Pancreas (tissue), 10 donors: ENCODE measurements at regions not wholly inside any gene's neighbourhood (a gene's known extent, or its start where the extent isn't known, plus 50 kb on each side); places are given as distances from the start of the nearest gene placed in this dataset.

Experiments used
- ATAC-seq, 4 donors: fragments of 200-7000 bp; cut with Tn5 transposase; one replicate each; pipeline versions ENCODE4 v1.8.0 to v1.9.1; 2020; ENCODE audit warnings: mild to moderate bottlenecking in 4 of 4, moderate library complexity in 4 of 4
- DNase-seq, 6 donors: peaks; one replicate each; pipeline ENCODE4 v3.0.0-alpha.2; 2020
- FAIRE-seq: peaks from 2 replicates; lab custom pipeline; 2012; peaks lifted over from hg19 to GRCh38; lab: Jason Lieb, UNC
- H3K27ac ChIP-seq, 4 donors: fragments of 200-600 bp; sonication (generic); 1 replicate in 3 of 4; 2 replicates in 1 of 4; pipeline versions ENCODE4 v1.5.0 to v1.8.0; 2020
- H3K27me3 ChIP-seq, 4 donors: fragments of 200-600 bp; one replicate each; pipeline ENCODE4 v1.8.0; 2021
- H3K36me3 ChIP-seq, 3 donors: fragments of 200-600 bp; sonication (generic) in 1 of 3; one replicate each; pipeline versions ENCODE4 v1.5.0 to v1.8.0; 2020 to 2021
- H3K4me1 ChIP-seq, 3 donors: fragments of 200-600 bp; one replicate each; pipeline ENCODE4 v1.8.0; 2021
- H3K4me3 ChIP-seq, 4 donors: fragments of 200-600 bp; sonication (generic) in 2 of 4; one replicate each; pipeline versions ENCODE4 v1.5.0 to v1.8.0; 2020 to 2021
- H3K9me3 ChIP-seq, 4 donors: fragments of 200-600 bp; one replicate each; pipeline ENCODE4 v1.8.0; 2021
- CTCF ChIP-seq, 4 donors: fragments of 200-600 bp; sonication (generic) in 3 of 4; IDR thresholded peaks; one replicate each; pipeline versions ENCODE4 v1.5.0 to v1.8.0; 2021; ENCODE audit warnings: antibody characterized with exemption in 4 of 4
- WGBS, 2 donors: extraction: QIAGEN DNeasy Blood & Tissue Kit; methylation state at CpG; one replicate each; pipeline ENCODE4 v1.1.7; 2013; 5-methylcytosine and 5-hydroxymethylcytosine counted together
- intact Hi-C, 3 donors: fragments of 100-400 bp; cut with DNase I; formaldehyde crosslinking; loops; one replicate each; pipeline versions ENCODE4 v1.11.1 to v1.14.2; 2022
- donor health status: healthy with polysubstance abuse.
- donor health status: DM: no; HTN: no; CAD: no; lungs with moderate emphysema.
- donor health status: DM: no; HTN: no; CAD: no.
- donor health status: control.
- donor health status: control.
- donor health status: Bipolar disorder and iron deficiency.
- donor health status: DM: yes; HTN: yes; CAD: no.
- donor health status: DM: no; HTN: no; CAD: no.
- donor health status: DM: no; HTN: no; CAD: no.
- donor health status: DM: yes; HTN: yes; CAD: no.

- Histone ChIP-seq H3K36me3 (no peaks in the 10 kb centered on the region), H3K4me1 (no peaks in the 10 kb centered on the region), H3K9me3 (no peaks in the 10 kb centered on the region), H3K27ac (no peak overlapping the region), H3K4me3 (no peak overlapping the region), H3K27me3 (no peaks in the 10 kb centered on the region)
- WGBS, 2 donors, result 56 to 68% methylated on average over 3 of the region's 3 CpGs
- FAIRE-seq (no peak), DNase-seq (no peak), ATAC-seq (no peak)
- intact Hi-C loops, result no loop called here
- no peak for TF ChIP-seq CTCF (IDR thresholded peaks at IDR 0.05)
These were observed 416.3 kb upstream of the CDH5 start for GRCh38 chr16:65950211-65950610.

- WGBS, 2 donors, result 65 to 68% methylated on average over 9 of the region's 9 CpGs
- DNase-seq, result no peak
- Histone ChIP-seq H3K4me3 (no peak overlapping the region), H3K27me3 (no peaks in the 10 kb centered on the region), H3K9me3 (no peaks in the 10 kb centered on the region), H3K4me1 (no peaks in the 10 kb centered on the region), H3K36me3 (no peaks in the 10 kb centered on the region), H3K27ac (no peak overlapping the region)
- TF ChIP-seq CTCF (IDR thresholded peaks at IDR 0.05), result no peak
- ATAC-seq, result no peak
- intact Hi-C loops, result no loop called here
- FAIRE-seq, result no peak
These were observed 418.1 kb upstream of the CDH5 start for GRCh38 chr16:65948361-65948760.

GRCh38 chr16:65947951-65948350, 418.5 kb upstream of the CDH5 start:
- TF ChIP-seq CTCF (IDR thresholded peaks at IDR 0.05), result no peak
- Histone ChIP-seq H3K27me3 (no peaks in the 10 kb centered on the region), H3K4me1 (no peaks in the 10 kb centered on the region), H3K36me3 (no peaks in the 10 kb centered on the region), H3K4me3 (no peak overlapping the region), H3K27ac (no peak overlapping the region), H3K9me3 (no peaks in the 10 kb centered on the region)
- intact Hi-C loops, result no loop called here
- no peak for ATAC-seq
- no peak for FAIRE-seq
- no peak for DNase-seq
- 51 to 58% methylated on average over 4 of the region's 4 CpGs for WGBS, 2 donors

GRCh38 chr16:65945493-65945892, 421.0 kb upstream of the CDH5 start:
- Histone ChIP-seq H3K4me1 (no peaks in the 10 kb centered on the region), H3K36me3 (no peaks in the 10 kb centered on the region), H3K4me3 (no peak overlapping the region), H3K9me3 (no peaks in the 10 kb centered on the region), H3K27ac (no peak overlapping the region), H3K27me3 (no peaks in the 10 kb centered on the region)
- no peak for TF ChIP-seq CTCF (IDR thresholded peaks at IDR 0.05)
- intact Hi-C loops, result no loop called here
- DNase-seq (no peak), ATAC-seq (no peak), FAIRE-seq (no peak)
- WGBS, 2 donors, result 47 to 51% methylated on average over 2 of the region's 2 CpGs

- Histone ChIP-seq H3K36me3 (no peaks in the 10 kb centered on the region), H3K4me1 (no peaks in the 10 kb centered on the region), H3K27ac (no peak overlapping the region), H3K27me3 (no peaks in the 10 kb centered on the region), H3K9me3 (no peaks in the 10 kb centered on the region), H3K4me3 (no peak overlapping the region)
- FAIRE-seq (no peak), DNase-seq (no peak), ATAC-seq (no peak)
- intact Hi-C loops, result no loop called here
- WGBS, 2 donors, result 15 to 18% methylated on average over 3 of the region's 3 CpGs
- TF ChIP-seq CTCF (IDR thresholded peaks at IDR 0.05), result no peak
These were observed 422.1 kb upstream of the CDH5 start for GRCh38 chr16:65944361-65944760.
